Bone marrow (tissue), 2 donors: ENCODE measurements at regions not wholly inside any gene's neighbourhood (a gene's known extent, or its start where the extent isn't known, plus 50 kb on each side); places are given as distances from the start of the nearest gene placed in this dataset.
"Not testable (repeated sequence)": the region's sequence is repeated elsewhere in the genome, so short reads cannot be mapped to it uniquely, and the experiment has no call there.

Experiments
- DNase-seq, 2 donors: peaks; one replicate each; lab custom pipeline; 2025; lab: John Stamatoyannopoulos, UW

GRCh38 chr12:59404109-59404650 is 191.6 kb upstream of the SLC16A7 start:
- no peak for DNase-seq

- DNase-seq, result no peak
Measured at GRCh38 chr12:59403259-59403932, 192.4 kb upstream of the SLC16A7 start.

GRCh38 chr12:59401862-59402261 is 194.0 kb upstream of the SLC16A7 start:
- DNase-seq, result no peak

GRCh38 chr12:59398164-59398563 is 197.7 kb upstream of the SLC16A7 start:
- no peak for DNase-seq

- DNase-seq, result no peak
Measured at GRCh38 chr12:59396919-59397318, 198.9 kb upstream of the SLC16A7 start.

GRCh38 chr12:59396519-59396918 is 199.3 kb upstream of the SLC16A7 start:
- no peak for DNase-seq

- not testable (repeated sequence) for DNase-seq
Measured at GRCh38 chr12:59395310-59395709, 200.5 kb upstream of the SLC16A7 start.

GRCh38 chr12:59393506-59393905 is 202.3 kb upstream of the SLC16A7 start:
- DNase-seq, result no peak

GRCh38 chr12:59389968-59390576 is 205.8 kb upstream of the SLC16A7 start:
- DNase-seq, result no peak

- DNase-seq, result no peak
Measured at GRCh38 chr12:59388694-59389093, 207.1 kb upstream of the SLC16A7 start.

GRCh38 chr12:59388176-59388575 is 207.7 kb upstream of the SLC16A7 start:
- no peak for DNase-seq

- DNase-seq, result no peak
Measured at GRCh38 chr12:59386236-59386635, 209.6 kb upstream of the SLC16A7 start.

- no peak for DNase-seq
Measured at GRCh38 chr12:59383079-59383822, 212.6 kb upstream of the SLC16A7 start.

GRCh38 chr12:59382282-59383078 is 213.3 kb upstream of the SLC16A7 start:
- no peak for DNase-seq

- no peak for DNase-seq
Measured at GRCh38 chr12:59381106-59381505, 214.7 kb upstream of the SLC16A7 start.

- DNase-seq, result no peak
Measured at GRCh38 chr12:59375633-59376032, 220.2 kb upstream of the SLC16A7 start.

GRCh38 chr12:59374783-59375182 is 221.0 kb upstream of the SLC16A7 start:
- no peak for DNase-seq

GRCh38 chr12:59372956-59373355 is 222.9 kb upstream of the SLC16A7 start:
- no peak for DNase-seq

GRCh38 chr12:59370933-59371332 is 224.9 kb upstream of the SLC16A7 start:
- no peak for DNase-seq

- no peak for DNase-seq
Measured at GRCh38 chr12:59365133-59365532, 230.7 kb upstream of the SLC16A7 start.

GRCh38 chr12:59357811-59358210 is 238.0 kb upstream of the SLC16A7 start:
- DNase-seq, result no peak

- DNase-seq, result not testable (repeated sequence)
Measured at GRCh38 chr12:59346248-59346647, 249.6 kb upstream of the SLC16A7 start.
